ENCODE measurements at regions not wholly inside any gene's neighbourhood (a gene's known extent, or its start where the extent isn't known, plus 50 kb on each side); places are given as distances from the start of the nearest gene placed in this dataset.

- ChIA-PET POLR2A (no interaction called here), CTCF (no interaction called here)
- no peak for DNase-seq (ENCODE audit: extremely low spot score)
Observed at GRCh38 chr5:143748516-143748915, 63.4 kb upstream of the HMHB1 start.

GRCh38 chr5:143742951-143743350 is 69.0 kb upstream of the HMHB1 start:
- no peak for TF ChIP-seq ZNF384 (IDR thresholded peaks at IDR 0.05)
- TF ChIP-seq FOXK2 (IDR thresholded peaks at IDR 0.05), result no peak
- TF ChIP-seq LEF1 (IDR thresholded peaks at IDR 0.05; ENCODE audit: borderline replicate concordance), result no peak
- no peak for TF ChIP-seq NFRKB (IDR thresholded peaks at IDR 0.05)
- TF ChIP-seq FOXA1 (IDR thresholded peaks at IDR 0.05), result no peak
- TF ChIP-seq SP1 (IDR thresholded peaks at IDR 0.05), result no peak
- no peak for TF ChIP-seq CTBP1 (IDR thresholded peaks at IDR 0.05; ENCODE audit: borderline replicate concordance)
- TF ChIP-seq ARNT (IDR thresholded peaks at IDR 0.05), result no peak
- no peak for TF ChIP-seq SUZ12 (IDR thresholded peaks at IDR 0.05)
- TF ChIP-seq ELF4 (IDR thresholded peaks at IDR 0.05), result no peak
- no peak for TF ChIP-seq BHLHE40 (IDR thresholded peaks at IDR 0.05; ENCODE audit: borderline replicate concordance)
- no peak for TF ChIP-seq FOXM1 (IDR thresholded peaks at IDR 0.05; ENCODE audit: borderline replicate concordance)
- no peak for TF ChIP-seq HDGF (IDR thresholded peaks at IDR 0.05; ENCODE audit: borderline replicate concordance)
- CTCF ChIA-PET, result no interaction called here
- POLR2A ChIA-PET, result no interaction called here

More at GRCh38 chr5:143748516-143748915, 63.4 kb upstream of the HMHB1 start:
- TF ChIP-seq PKNOX1 (IDR thresholded peaks at IDR 0.05) (no peak), ELF4 (IDR thresholded peaks at IDR 0.05) (no peak), HDGF (IDR thresholded peaks at IDR 0.05; ENCODE audit: borderline replicate concordance) (no peak), CTBP1 (IDR thresholded peaks at IDR 0.05; ENCODE audit: borderline replicate concordance) (no peak), LEF1 (IDR thresholded peaks at IDR 0.05; ENCODE audit: borderline replicate concordance) (no peak), FOXA1 (IDR thresholded peaks at IDR 0.05) (no peak), SUZ12 (IDR thresholded peaks at IDR 0.05) (no peak), NFRKB (IDR thresholded peaks at IDR 0.05) (no peak), SP1 (IDR thresholded peaks at IDR 0.05) (no peak), ZNF384 (IDR thresholded peaks at IDR 0.05) (no peak), FOXK2 (IDR thresholded peaks at IDR 0.05) (no peak), ARNT (IDR thresholded peaks at IDR 0.05) (no peak)

GRCh38 chr5:143741421-143741820 is 70.5 kb upstream of the HMHB1 start:
- DNase-seq (ENCODE audit: extremely low spot score), result no peak
- TF ChIP-seq PKNOX1 (IDR thresholded peaks at IDR 0.05), result no peak
- TF ChIP-seq ELF4 (IDR thresholded peaks at IDR 0.05), result no peak
- no peak for TF ChIP-seq CTBP1 (IDR thresholded peaks at IDR 0.05; ENCODE audit: borderline replicate concordance)
- no peak for TF ChIP-seq HDGF (IDR thresholded peaks at IDR 0.05; ENCODE audit: borderline replicate concordance)
- TF ChIP-seq NFRKB (IDR thresholded peaks at IDR 0.05), result no peak
- no peak for TF ChIP-seq SP1 (IDR thresholded peaks at IDR 0.05)
- no peak for TF ChIP-seq BHLHE40 (IDR thresholded peaks at IDR 0.05; ENCODE audit: borderline replicate concordance)
- TF ChIP-seq FOXM1 (IDR thresholded peaks at IDR 0.05; ENCODE audit: borderline replicate concordance), result no peak
- no peak for TF ChIP-seq ZNF384 (IDR thresholded peaks at IDR 0.05)
- TF ChIP-seq FOXA1 (IDR thresholded peaks at IDR 0.05), result no peak
- TF ChIP-seq L3MBTL2 (conservative IDR thresholded peaks at IDR 0.05), result no peak
- TF ChIP-seq SUZ12 (IDR thresholded peaks at IDR 0.05), result no peak
- TF ChIP-seq LEF1 (IDR thresholded peaks at IDR 0.05; ENCODE audit: borderline replicate concordance), result no peak
- no peak for TF ChIP-seq TARDBP (IDR thresholded peaks at IDR 0.05)
- TF ChIP-seq ARNT (IDR thresholded peaks at IDR 0.05), result no peak
- no peak for TF ChIP-seq FOXK2 (IDR thresholded peaks at IDR 0.05)
- ChIA-PET CTCF (no interaction called here), POLR2A (no interaction called here)

More at GRCh38 chr5:143742951-143743350, 69.0 kb upstream of the HMHB1 start:
- DNase-seq (ENCODE audit: extremely low spot score), result no peak

- ChIA-PET CTCF (no interaction called here), POLR2A (no interaction called here)
- TF ChIP-seq FOXK2 (IDR thresholded peaks at IDR 0.05), result no peak
- no peak for TF ChIP-seq ARNT (IDR thresholded peaks at IDR 0.05)
- DNase-seq (ENCODE audit: extremely low spot score), result no peak
Observed at GRCh38 chr5:143740956-143741355, 71.0 kb upstream of the HMHB1 start.

GRCh38 chr5:143739746-143740145 is 72.2 kb upstream of the HMHB1 start:
- ChIA-PET CTCF (no interaction called here), POLR2A (interaction anchor here (0.6 kb wide), 1 partner anchor 135 kb away, joined by 3 read pairs; no protein-coding TSS in a partner anchor)
- no peak for TF ChIP-seq SP1 (IDR thresholded peaks at IDR 0.05)
- no peak for TF ChIP-seq FOXM1 (IDR thresholded peaks at IDR 0.05; ENCODE audit: borderline replicate concordance)
- no peak for TF ChIP-seq BHLHE40 (IDR thresholded peaks at IDR 0.05; ENCODE audit: borderline replicate concordance)
- TF ChIP-seq HDGF (IDR thresholded peaks at IDR 0.05; ENCODE audit: borderline replicate concordance), result no peak
- DNase-seq (ENCODE audit: extremely low spot score), result no peak

- POLR2A ChIA-PET, result no interaction called here
- no peak for DNase-seq (ENCODE audit: extremely low spot score)
- TF ChIP-seq CTBP1 (IDR thresholded peaks at IDR 0.05; ENCODE audit: borderline replicate concordance) (no peak), ARNT (IDR thresholded peaks at IDR 0.05) (no peak), L3MBTL2 (conservative IDR thresholded peaks at IDR 0.05) (no peak), SP1 (IDR thresholded peaks at IDR 0.05) (no peak), FOXA1 (IDR thresholded peaks at IDR 0.05) (no peak), TARDBP (IDR thresholded peaks at IDR 0.05) (no peak), SUZ12 (IDR thresholded peaks at IDR 0.05) (no peak), FOXK2 (IDR thresholded peaks at IDR 0.05) (no peak), FOXM1 (IDR thresholded peaks at IDR 0.05; ENCODE audit: borderline replicate concordance) (no peak), PKNOX1 (IDR thresholded peaks at IDR 0.05) (no peak), LEF1 (IDR thresholded peaks at IDR 0.05; ENCODE audit: borderline replicate concordance) (no peak), BHLHE40 (IDR thresholded peaks at IDR 0.05; ENCODE audit: borderline replicate concordance) (no peak), NFRKB (IDR thresholded peaks at IDR 0.05) (no peak)
- CTCF ChIA-PET, result no interaction called here
Observed at GRCh38 chr5:143738417-143739401, 73.3 kb upstream of the HMHB1 start.
